Activated naive CD8-positive, alpha-beta T cell treated with anti-CD3 and anti-CD28 coated beads, Interleukin-2, amount 50 U/mL, for 24 hours (primary cell): ENCODE measurements at regions not wholly inside any gene's neighbourhood (a gene's known extent, or its start where the extent isn't known, plus 50 kb on each side); places are given as distances from the start of the nearest gene placed in this dataset.

ENCODE experiments used
- ATAC-seq: fragments of 150-1000 bp; cut with Tn5 transposase; one replicate; pipeline ENCODE4 v1.10.0; 2021
- DNase-seq: peaks from one replicate; pipeline ENCODE4 v3.0.0; 2021
- H3K27ac Mint-ChIP-seq: one replicate; pipeline ENCODE4 v1.8.0; 2021; ENCODE audit warnings: mild to moderate bottlenecking, mixed read lengths
- H3K27me3 Mint-ChIP-seq: one replicate; pipeline ENCODE4 v1.8.0; 2021; ENCODE audit warnings: mixed read lengths
- H3K36me3 Mint-ChIP-seq: one replicate; pipeline ENCODE4 v1.8.0; 2021; ENCODE audit warnings: low read depth, mixed read lengths
- H3K4me1 Mint-ChIP-seq: one replicate; pipeline ENCODE4 v1.8.0; 2021; ENCODE audit warnings: mixed read lengths
- H3K4me3 Mint-ChIP-seq: one replicate; pipeline ENCODE4 v1.8.0; 2021; ENCODE audit warnings: mild to moderate bottlenecking, moderate library complexity, mixed read lengths
- H3K9me3 Mint-ChIP-seq: one replicate; pipeline ENCODE4 v1.8.0; 2021; ENCODE audit warnings: mixed read lengths

GRCh38 chr10:9602998-9603397, 1414.7 kb upstream of the CELF2 start:
- H3K4me3 Mint-ChIP-seq = no peak overlapping the region
- no peak overlapping the region for H3K27ac Mint-ChIP-seq
- ATAC-seq = no peak

GRCh38 chr10:9603972-9604371, 1413.7 kb upstream of the CELF2 start:
- no peak overlapping the region for H3K4me3 Mint-ChIP-seq
- ATAC-seq = no peak
- no peaks in the 10 kb centered on the region for H3K27me3 Mint-ChIP-seq
- H3K27ac Mint-ChIP-seq = no peak overlapping the region
- H3K4me1 Mint-ChIP-seq = no peaks in the 10 kb centered on the region
- H3K9me3 Mint-ChIP-seq = no peaks in the 10 kb centered on the region
- DNase-seq = no peak
- H3K36me3 Mint-ChIP-seq = no peaks in the 10 kb centered on the region

More at GRCh38 chr10:9602998-9603397, 1414.7 kb upstream of the CELF2 start:
- Mint-ChIP-seq H3K27me3 (peaks cover 9% of the 10 kb centered on the region), H3K36me3 (no peaks in the 10 kb centered on the region), H3K4me1 (no peaks in the 10 kb centered on the region), H3K9me3 (no peaks in the 10 kb centered on the region)
- no peak for DNase-seq

GRCh38 chr10:9605231-9605630, 1412.4 kb upstream of the CELF2 start:
- Mint-ChIP-seq H3K4me3 (no peak overlapping the region), H3K27ac (no peak overlapping the region), H3K9me3 (no peaks in the 10 kb centered on the region), H3K36me3 (no peaks in the 10 kb centered on the region), H3K4me1 (no peaks in the 10 kb centered on the region), H3K27me3 (no peaks in the 10 kb centered on the region)
- DNase-seq = no peak
- ATAC-seq = no peak

- no peak for ATAC-seq
- H3K27ac Mint-ChIP-seq = no peak overlapping the region
- DNase-seq = no peak
- H3K27me3 Mint-ChIP-seq = peaks cover 3% of the 10 kb centered on the region
- H3K9me3 Mint-ChIP-seq = peaks cover 4% of the 10 kb centered on the region
- no peaks in the 10 kb centered on the region for H3K36me3 Mint-ChIP-seq
- no peak overlapping the region for H3K4me3 Mint-ChIP-seq
- peaks cover 3% of the 10 kb centered on the region for H3K4me1 Mint-ChIP-seq
Measured at GRCh38 chr10:9608602-9609001, 1409.1 kb upstream of the CELF2 start.

GRCh38 chr10:9613338-9614075, 1404.2 kb upstream of the CELF2 start:
- H3K27ac Mint-ChIP-seq = no peak overlapping the region
- H3K4me1 Mint-ChIP-seq = peaks cover 6% of the 10 kb centered on the region
- H3K9me3 Mint-ChIP-seq = peaks cover 4% of the 10 kb centered on the region
- no peak for DNase-seq
- no peak for ATAC-seq
- H3K4me3 Mint-ChIP-seq = no peak overlapping the region
- H3K36me3 Mint-ChIP-seq = no peaks in the 10 kb centered on the region
- H3K27me3 Mint-ChIP-seq = peaks cover 3% of the 10 kb centered on the region

- Mint-ChIP-seq H3K27me3 (peaks cover 3% of the 10 kb centered on the region), H3K9me3 (peaks cover 9% of the 10 kb centered on the region), H3K4me1 (peaks cover 6% of the 10 kb centered on the region), H3K4me3 (no peak overlapping the region), H3K27ac (no peak overlapping the region), H3K36me3 (no peaks in the 10 kb centered on the region)
- no peak for ATAC-seq
- no peak for DNase-seq
Measured at GRCh38 chr10:9615189-9615588, 1402.5 kb upstream of the CELF2 start.

GRCh38 chr10:9621216-9621615, 1396.5 kb upstream of the CELF2 start:
- H3K4me1 Mint-ChIP-seq = no peaks in the 10 kb centered on the region
- H3K9me3 Mint-ChIP-seq = peaks cover 5% of the 10 kb centered on the region
- DNase-seq = no peak
- H3K4me3 Mint-ChIP-seq = no peak overlapping the region
- ATAC-seq = no peak
- H3K27ac Mint-ChIP-seq = no peak overlapping the region
- no peaks in the 10 kb centered on the region for H3K36me3 Mint-ChIP-seq
- no peaks in the 10 kb centered on the region for H3K27me3 Mint-ChIP-seq

- no peak overlapping the region for H3K27ac Mint-ChIP-seq
- no peaks in the 10 kb centered on the region for H3K9me3 Mint-ChIP-seq
- no peaks in the 10 kb centered on the region for H3K4me1 Mint-ChIP-seq
- H3K4me3 Mint-ChIP-seq = no peak overlapping the region
- DNase-seq (no peak), ATAC-seq (no peak)
- H3K27me3 Mint-ChIP-seq = no peaks in the 10 kb centered on the region
- no peaks in the 10 kb centered on the region for H3K36me3 Mint-ChIP-seq
Measured at GRCh38 chr10:9625304-9625703, 1392.4 kb upstream of the CELF2 start.

GRCh38 chr10:9634466-9634865, 1383.2 kb upstream of the CELF2 start:
- DNase-seq (no peak), ATAC-seq (no peak)
- Mint-ChIP-seq H3K27me3 (peaks cover 2% of the 10 kb centered on the region), H3K36me3 (no peaks in the 10 kb centered on the region), H3K4me1 (no peaks in the 10 kb centered on the region), H3K4me3 (no peak overlapping the region), H3K9me3 (no peaks in the 10 kb centered on the region), H3K27ac (no peak overlapping the region)

GRCh38 chr10:9635691-9636090, 1382.0 kb upstream of the CELF2 start:
- ATAC-seq (no peak), DNase-seq (no peak)
- Mint-ChIP-seq H3K27ac (no peak overlapping the region), H3K4me1 (no peaks in the 10 kb centered on the region), H3K9me3 (no peaks in the 10 kb centered on the region), H3K27me3 (peaks cover 2% of the 10 kb centered on the region), H3K4me3 (no peak overlapping the region), H3K36me3 (no peaks in the 10 kb centered on the region)

- Mint-ChIP-seq H3K36me3 (no peaks in the 10 kb centered on the region), H3K4me3 (no peak overlapping the region), H3K9me3 (no peaks in the 10 kb centered on the region), H3K27me3 (peaks cover 2% of the 10 kb centered on the region), H3K4me1 (no peaks in the 10 kb centered on the region), H3K27ac (no peak overlapping the region)
- DNase-seq = no peak
- no peak for ATAC-seq
Measured at GRCh38 chr10:9636216-9636615, 1381.5 kb upstream of the CELF2 start.

- Mint-ChIP-seq H3K4me3 (no peak overlapping the region), H3K9me3 (peaks cover 23% of the 10 kb centered on the region), H3K27me3 (no peaks in the 10 kb centered on the region), H3K36me3 (no peaks in the 10 kb centered on the region), H3K4me1 (no peaks in the 10 kb centered on the region), H3K27ac (no peak overlapping the region)
- ATAC-seq = no peak
- no peak for DNase-seq
Measured at GRCh38 chr10:9643782-9644181, 1373.9 kb upstream of the CELF2 start.

GRCh38 chr10:9645404-9645803, 1372.3 kb upstream of the CELF2 start:
- Mint-ChIP-seq H3K4me3 (no peak overlapping the region), H3K36me3 (no peaks in the 10 kb centered on the region), H3K27ac (no peak overlapping the region), H3K27me3 (no peaks in the 10 kb centered on the region), H3K4me1 (no peaks in the 10 kb centered on the region), H3K9me3 (peaks cover 23% of the 10 kb centered on the region)
- DNase-seq (no peak), ATAC-seq (no peak)

- H3K4me1 Mint-ChIP-seq = no peaks in the 10 kb centered on the region
- no peak for ATAC-seq
- no peak overlapping the region for H3K4me3 Mint-ChIP-seq
- H3K27me3 Mint-ChIP-seq = no peaks in the 10 kb centered on the region
- no peak for DNase-seq
- no peaks in the 10 kb centered on the region for H3K36me3 Mint-ChIP-seq
- H3K9me3 Mint-ChIP-seq = peaks cover 23% of the 10 kb centered on the region
- H3K27ac Mint-ChIP-seq = no peak overlapping the region
Measured at GRCh38 chr10:9645928-9646600, 1371.6 kb upstream of the CELF2 start.

GRCh38 chr10:9654261-9654660, 1363.4 kb upstream of the CELF2 start:
- no peaks in the 10 kb centered on the region for H3K4me1 Mint-ChIP-seq
- no peak overlapping the region for H3K27ac Mint-ChIP-seq
- no peak overlapping the region for H3K4me3 Mint-ChIP-seq
- DNase-seq (no peak), ATAC-seq (no peak)
- no peaks in the 10 kb centered on the region for H3K36me3 Mint-ChIP-seq
- peaks cover 2% of the 10 kb centered on the region for H3K27me3 Mint-ChIP-seq
- H3K9me3 Mint-ChIP-seq = peaks cover 4% of the 10 kb centered on the region
